GM19438 (cell line): ENCODE measurements at regions not wholly inside any gene's neighbourhood (a gene's known extent, or its start where the extent isn't known, plus 50 kb on each side); places are given as distances from the start of the nearest gene placed in this dataset.
"Not testable (repeated sequence)": the region's sequence is repeated elsewhere in the genome, so short reads cannot be mapped to it uniquely, and the experiment has no call there.

Experiments used
- ATAC-seq: cut with Tn5 transposase; IDR thresholded peaks from one replicate; pipeline ENCODE4 v1.9.1; 2021; ENCODE audit warnings: low read depth; ENCODE audit not compliant: unreplicated experiment

GRCh38 chr13:50403311-50403710, 388.1 kb downstream of the KCNRG start:
- ATAC-seq: no peak

GRCh38 chr13:50404116-50404515, 388.9 kb downstream of the KCNRG start:
- ATAC-seq: no peak

- no peak for ATAC-seq
These were observed 389.5 kb downstream of the KCNRG start for GRCh38 chr13:50404769-50405168.

- ATAC-seq: no peak
These were observed 391.6 kb downstream of the KCNRG start for GRCh38 chr13:50406831-50407230.

- no peak for ATAC-seq
These were observed 392.8 kb downstream of the KCNRG start for GRCh38 chr13:50408068-50408467.

GRCh38 chr13:50409220-50409619, 394.0 kb downstream of the KCNRG start:
- no peak for ATAC-seq

GRCh38 chr13:50410921-50411746, 395.9 kb downstream of the KCNRG start:
- ATAC-seq: no peak

GRCh38 chr13:50412046-50412617, 396.9 kb downstream of the KCNRG start:
- no peak for ATAC-seq

GRCh38 chr13:50414640-50415039, 399.4 kb downstream of the KCNRG start:
- no peak for ATAC-seq

GRCh38 chr13:50415428-50415827, 400.2 kb downstream of the KCNRG start:
- ATAC-seq: no peak

- ATAC-seq: no peak
These were observed 402.4 kb downstream of the KCNRG start for GRCh38 chr13:50417597-50417996.

GRCh38 chr13:50419331-50419865, 404.2 kb downstream of the KCNRG start:
- ATAC-seq: no peak

- no peak for ATAC-seq
These were observed 404.7 kb downstream of the KCNRG start for GRCh38 chr13:50419896-50420295.

- no peak for ATAC-seq
These were observed 405.7 kb downstream of the KCNRG start for GRCh38 chr13:50420718-50421472.

- ATAC-seq: no peak
These were observed 406.4 kb downstream of the KCNRG start for GRCh38 chr13:50421473-50422130.

GRCh38 chr13:50422181-50423148, 407.2 kb downstream of the KCNRG start:
- ATAC-seq: no peak

- no peak for ATAC-seq
These were observed 409.7 kb downstream of the KCNRG start for GRCh38 chr13:50424993-50425392.

- no peak for ATAC-seq
These were observed 410.5 kb downstream of the KCNRG start for GRCh38 chr13:50425772-50426171.

GRCh38 chr13:50426927-50427326, 411.7 kb downstream of the KCNRG start:
- no peak for ATAC-seq

GRCh38 chr13:50427511-50427910, 412.3 kb downstream of the KCNRG start:
- not testable (repeated sequence) for ATAC-seq
